IMR-90 (cell line): ENCODE measurements at regions not wholly inside any gene's neighbourhood (a gene's known extent, or its start where the extent isn't known, plus 50 kb on each side); places are given as distances from the start of the nearest gene placed in this dataset.

Experiments used
- ATAC-seq: fragments of 200-7000 bp; cut with Tn5 transposase; 2 replicates; pipeline ENCODE4 v1.9.1; 2020; ENCODE audit warnings: low read depth, mild to moderate bottlenecking, moderate library complexity
- BruUV-seq: library from RNA; stranded (reverse); fragments of 400-500 nt; replicated peaks from 2 replicates; lab custom pipeline; 2021; lab: Mats Ljungman, UMichigan
- CTCF ChIA-PET: fragments of 300-600 bp; formaldehyde crosslinking; extraction: SDS; loops from one replicate; lab custom pipeline; 2021; ENCODE audit warnings: antibody characterized with exemption; lab: Yijun Ruan, JAX
- POLR2A ChIA-PET: fragments of 300-600 bp; sonication (Branson Sonifier 250); formaldehyde crosslinking; loops from one replicate; lab custom pipeline; 2022; ENCODE audit warnings: antibody characterized with exemption; ENCODE audit not compliant: unreplicated experiment; lab: Charles Lee
- DNase-seq: peaks from one replicate; pipeline ENCODE4 v3.0.0; 2013
- H2AFZ ChIP-seq: replicated peaks from 2 replicates; pipeline ENCODE3; 2013; ENCODE audit warnings: low read length, mild to moderate bottlenecking; ENCODE audit not compliant: poor library complexity
- H2AK5ac ChIP-seq: 2 replicates; pipeline ENCODE4 v1.6.1; 2013; ENCODE audit warnings: low read depth, low read length, inconsistent platforms
- H2AK9ac ChIP-seq: replicated peaks from 2 replicates; pipeline ENCODE3; 2013; ENCODE audit warnings: mild to moderate bottlenecking, low read depth, low read length, moderate library complexity; ENCODE audit not compliant: poor library complexity
- H2BK120ac ChIP-seq: 2 replicates; pipeline ENCODE4 v1.6.1; 2013; ENCODE audit warnings: low read depth, low read length, inconsistent platforms
- H2BK15ac ChIP-seq: 3 replicates; pipeline ENCODE4 v1.6.1; 2013; ENCODE audit warnings: low read depth, low read length, inconsistent platforms
- H2BK20ac ChIP-seq: 2 replicates; pipeline ENCODE4 v1.6.1; 2013; ENCODE audit warnings: low read depth, mild to moderate bottlenecking, inconsistent platforms, low read length, moderate library complexity
- H2BK5ac ChIP-seq: 2 replicates; pipeline ENCODE4 v1.6.1; 2013; ENCODE audit warnings: mild to moderate bottlenecking, low read depth, low read length, inconsistent platforms; ENCODE audit not compliant: poor library complexity, severe bottlenecking
- H3K14ac ChIP-seq: replicated peaks from 2 replicates; pipeline ENCODE4 v1.6.1; 2013; ENCODE audit warnings: low read depth, low read length, inconsistent platforms
- H3K18ac ChIP-seq: 2 replicates; pipeline ENCODE4 v1.6.1; 2013; ENCODE audit warnings: low read depth, low read length, control low read depth
- H3K23ac ChIP-seq: 2 replicates; pipeline ENCODE4 v1.6.1; 2013; ENCODE audit warnings: low read depth, low read length, inconsistent platforms
- H3K27ac ChIP-seq: 2 replicates; pipeline ENCODE4 v1.5.1; 2013; ENCODE audit warnings: mild to moderate bottlenecking, control low read depth, low read length; ENCODE audit not compliant: insufficient read depth
- H3K27me3 ChIP-seq: 2 replicates; pipeline ENCODE4 v1.6.1; 2013; ENCODE audit warnings: low read length; ENCODE audit not compliant: control insufficient read depth, insufficient read depth
- H3K36me3 ChIP-seq: 2 replicates; pipeline ENCODE4 v1.6.1; 2013; ENCODE audit warnings: low read length, mixed read lengths; ENCODE audit not compliant: control insufficient read depth, insufficient read depth
- H3K4ac ChIP-seq: 2 replicates; pipeline ENCODE4 v1.6.1; 2013; ENCODE audit warnings: low read depth, low read length, inconsistent platforms
- H3K4me1 ChIP-seq: 2 replicates; pipeline ENCODE4 v1.6.1; 2013; ENCODE audit warnings: low read length, mixed read lengths; ENCODE audit not compliant: control insufficient read depth, insufficient read depth
- H3K4me2 ChIP-seq: 2 replicates; pipeline ENCODE4 v1.6.1; 2013; ENCODE audit warnings: low read depth, mild to moderate bottlenecking, control low read depth, low read length, moderate library complexity
- H3K4me3 ChIP-seq: 2 replicates; pipeline ENCODE4 v1.5.1; 2013; ENCODE audit warnings: low read depth, mild to moderate bottlenecking, control low read depth, low read length, moderate library complexity; ENCODE audit not compliant: insufficient read depth
- H3K56ac ChIP-seq: 2 replicates; pipeline ENCODE4 v1.6.1; 2013; ENCODE audit warnings: low read length, inconsistent platforms; ENCODE audit not compliant: insufficient read depth; ENCODE audit errors: extremely low read depth
- H3K79me1 ChIP-seq, 2 experiments: 2 replicates each; pipeline ENCODE4 v1.6.1; 2013; ENCODE audit warnings: low read length in 2 of 2, inconsistent platforms in 1 of 2, low read depth in 1 of 2
- H3K9ac ChIP-seq: 2 replicates; pipeline ENCODE4 v1.6.1; 2013; ENCODE audit warnings: low read depth, low read length, control low read depth
- H3K9me1 ChIP-seq: 2 replicates; pipeline ENCODE4 v1.6.1; 2013; ENCODE audit warnings: low read length, inconsistent platforms; ENCODE audit not compliant: insufficient read depth
- H3K9me3 ChIP-seq: 2 replicates; pipeline ENCODE4 v1.6.1; 2013; ENCODE audit warnings: low read length; ENCODE audit not compliant: control insufficient read depth, insufficient read depth
- H4K20me1 ChIP-seq: 2 replicates; pipeline ENCODE4 v1.6.1; 2013; ENCODE audit warnings: low read length, inconsistent platforms; ENCODE audit not compliant: insufficient read depth
- H4K5ac ChIP-seq: 2 replicates; pipeline ENCODE4 v1.6.1; 2013; ENCODE audit warnings: mild to moderate bottlenecking, low read depth, low read length, control low read depth
- H4K8ac ChIP-seq, 2 experiments: 2 replicates each; pipeline ENCODE4 v1.6.1; 2013; ENCODE audit warnings: low read depth in 2 of 2, low read length in 2 of 2, control low read depth in 1 of 2, inconsistent platforms in 1 of 2
- H4K91ac ChIP-seq: 2 replicates; pipeline ENCODE4 v1.6.1; 2013; ENCODE audit warnings: low read depth, low read length, inconsistent platforms; ENCODE audit not compliant: insufficient read depth
- CEBPB ChIP-seq: IDR thresholded peaks from 2 replicates; pipeline ENCODE4 v1.6.1; 2012; ENCODE audit warnings: low read depth, low read length, improper control_type of control experiment
- CTCF ChIP-seq: conservative IDR thresholded peaks from 2 replicates; pipeline ENCODE4 v1.5.1; 2012; ENCODE audit warnings: mild to moderate bottlenecking, low read depth, low read length, improper control_type of control experiment
- FOS ChIP-seq: fragments of 150-350 bp; IDR thresholded peaks from 2 replicates; pipeline ENCODE4 v1.6.1; 2016; ENCODE audit warnings: low read depth, low read length
- MAFK ChIP-seq: IDR thresholded peaks from 2 replicates; pipeline ENCODE4 v1.6.1; 2012; ENCODE audit warnings: low read depth, low read length, improper control_type of control experiment
- MXI1 ChIP-seq: IDR thresholded peaks from 2 replicates; pipeline ENCODE4 v1.6.1; 2012; ENCODE audit warnings: low read depth, mild to moderate bottlenecking, low read length, moderate library complexity, borderline replicate concordance
- NFE2L2 ChIP-seq: fragments of 150-350 bp; IDR thresholded peaks from 2 replicates; pipeline ENCODE4 v1.6.1; 2016; ENCODE audit warnings: low read depth, mild to moderate bottlenecking, low read length
- SMC3 ChIP-seq: fragments of 150-350 bp; IDR thresholded peaks from 2 replicates; pipeline ENCODE4 v1.6.1; 2016; ENCODE audit warnings: low read depth, mild to moderate bottlenecking, antibody characterized with exemption, low read length, moderate library complexity
- WGBS, 2 experiments: methylation state at CpG; one replicate each; pipeline versions ENCODE4 v1.1.5 to v1.1.7; 2013; ENCODE audit warnings: missing lambda C conversion rate in 2 of 2; ENCODE audit not compliant: insufficient read length in 1 of 2; ENCODE audit errors: extremely low coverage in 2 of 2; 5-methylcytosine and 5-hydroxymethylcytosine counted together
- dilution Hi-C: fragments of 300-500 bp; cut with HindIII; formaldehyde crosslinking; loops from one replicate; pipeline ENCODE4 v1.14.3; 2018; ENCODE audit warnings: low sequenced_read_pairs; ENCODE audit not compliant: unreplicated experiment
- in situ Hi-C: fragments of 300-500 bp; cut with MboI; formaldehyde crosslinking; loops from 3 replicates; pipeline ENCODE4 v1.14.3; 2019; ENCODE audit warnings: low sequenced_read_pairs, inconsistent platforms, mixed read lengths
- intact Hi-C: fragments of 100-400 bp; cut with micrococcal nuclease; formaldehyde crosslinking; loops from 2 replicates; pipeline ENCODE4 v1.10.0; 2022

DNA sequence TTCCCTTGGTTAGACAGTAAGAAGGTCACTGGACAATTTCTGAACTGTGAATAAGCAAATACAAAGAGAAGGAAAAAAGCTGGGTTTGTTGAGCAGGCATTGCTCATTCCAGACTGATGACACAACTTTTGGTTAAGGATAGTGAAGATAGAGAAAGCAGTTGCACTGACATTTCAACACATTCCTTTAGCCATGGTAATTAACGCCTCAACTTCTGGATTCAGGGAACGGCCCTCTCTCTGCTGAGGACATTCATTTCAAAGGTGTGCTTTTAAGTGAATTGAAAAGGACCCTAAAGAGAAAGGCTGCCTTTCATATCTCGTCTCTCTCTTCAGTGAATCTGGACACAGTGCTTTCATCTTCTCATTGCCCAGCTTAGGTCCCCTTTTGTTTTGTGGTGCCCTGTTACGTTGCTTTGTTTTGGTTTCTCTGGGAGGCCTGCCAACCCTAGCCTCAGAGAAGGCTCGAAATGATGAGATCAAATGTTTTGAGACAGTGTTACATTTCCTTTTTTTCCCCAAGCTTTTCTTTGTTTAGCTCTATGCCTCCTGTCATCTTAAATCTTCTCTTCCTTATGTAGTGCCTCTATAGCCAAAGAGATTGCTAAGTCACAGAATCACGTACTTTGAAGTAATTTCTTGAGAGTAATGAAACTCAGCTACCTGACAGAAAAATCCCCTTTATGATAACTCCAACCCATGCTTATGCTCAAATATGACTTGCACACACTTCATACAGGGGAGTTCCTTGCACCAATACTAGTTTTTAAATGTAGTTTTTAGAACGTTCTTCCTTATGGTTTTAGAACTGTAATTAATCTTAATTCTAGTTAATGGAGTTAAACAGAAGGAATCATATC lies 94.4 kb upstream of the IFNE start:
- dilution Hi-C loops = no loop called here
- H3K18ac ChIP-seq = peak overlapping the region; percentile 79
- H2AK9ac ChIP-seq = no peak overlapping the region
- peak overlapping the region; percentile 94 for H2BK120ac ChIP-seq
- CTCF ChIA-PET = interaction anchor here (0.6 to 1.0 kb wide), 2 partner anchors 45 to 232 kb away, joined by 3 to 4 read pairs; no protein-coding TSS in a partner anchor
- no peaks in the 10 kb centered on the region for H4K20me1 ChIP-seq
- H2AK5ac ChIP-seq = no peak overlapping the region
- H4K5ac ChIP-seq = peak overlapping the region; percentile 58
- ATAC-seq (peak; percentile 83), DNase-seq (peak; percentile 87)
- in situ Hi-C loops = loop anchor here (25.0 kb wide), 1 partner anchor 411 kb away; the partner anchor contains the start of genes CDKN2A and CDKN2B-AS1
- WGBS, 2 experiments = no CpG with 5 or more reads among the region's 7 CpGs
- H4K91ac ChIP-seq = peak overlapping the region; percentile 51
- H3K4me1 ChIP-seq = peaks cover 7% of the 10 kb centered on the region
- H4K8ac ChIP-seq = peak overlapping the region; percentile 21 to 71
- peaks cover 0 to 7% of the 10 kb centered on the region in 2 experiments; a peak in 3 of 4 replicates for H3K79me1 ChIP-seq
- POLR2A ChIA-PET = no interaction called here
- H3K36me3 ChIP-seq = no peaks in the 10 kb centered on the region
- BruUV-seq = no TSS peak
- H3K4me2 ChIP-seq = peak overlapping the region; percentile 82
- peaks cover 4% of the 10 kb centered on the region for H3K9me1 ChIP-seq
- no peaks in the 10 kb centered on the region for H3K27me3 ChIP-seq
- peak overlapping the region; percentile 86 for H3K23ac ChIP-seq
- peak overlapping the region; percentile 94 for H3K27ac ChIP-seq
- peak overlapping the region; percentile 54 for H3K14ac ChIP-seq
- peak overlapping the region; percentile 24 for H2AFZ ChIP-seq
- TF ChIP-seq CTCF (no peak), FOS (peak; percentile 45; the same call in 1 of the 2 replicates), MXI1 (no peak), SMC3 (no peak), MAFK (peak; percentile 53; the same call in 1 of the 2 replicates), NFE2L2 (peak; percentile 23; the same call in 1 of the 2 replicates), CEBPB (peak; percentile 91)
- H2BK15ac ChIP-seq = peak overlapping the region; percentile 82
- H2BK5ac ChIP-seq = peak overlapping the region; percentile 89
- peak overlapping the region; percentile 36; the same call in 1 of the 2 replicates for H3K4me3 ChIP-seq
- peak overlapping the region; percentile 56 for H3K4ac ChIP-seq
- H3K9ac ChIP-seq = peak overlapping the region; percentile 78
- intact Hi-C loops = loop anchor here (5.0 kb wide), 2 partner anchors 101 to 211 kb away; no protein-coding TSS in a partner anchor
- peak overlapping the region; percentile 85 for H3K56ac ChIP-seq
- H2BK20ac ChIP-seq = peak overlapping the region; percentile 93
- no peaks in the 10 kb centered on the region for H3K9me3 ChIP-seq
